K562 (cell line): ENCODE measurements at regions not wholly inside any gene's neighbourhood (a gene's known extent, or its start where the extent isn't known, plus 50 kb on each side); places are given as distances from the start of the nearest gene placed in this dataset.

Experiments used
- C11orf30 ChIP-seq: fragments of 450-650 bp; IDR thresholded peaks from 2 replicates; pipeline ENCODE4 v1.6.1; 2016; ENCODE audit warnings: low read depth, mild to moderate bottlenecking
- ETS2 ChIP-seq: IDR thresholded peaks from 2 replicates; pipeline ENCODE4 v1.6.1; 2016; ENCODE audit warnings: borderline replicate concordance, missing genetic modification characterization, mild to moderate bottlenecking, moderate library complexity, missing compliant biosample characterization; ENCODE audit not compliant: poor library complexity, severe bottlenecking
- KHSRP ChIP-seq: fragments of 450-650 bp; IDR thresholded peaks from 2 replicates; pipeline ENCODE4 v1.6.1; 2017
- MAFG ChIP-seq: fragments of 450-650 bp; conservative IDR thresholded peaks from 2 replicates; pipeline ENCODE4 v1.6.1; 2016; ENCODE audit warnings: missing genetic modification characterization, missing compliant biosample characterization
- MGA ChIP-seq: fragments of 450-650 bp; IDR thresholded peaks from 2 replicates; pipeline ENCODE4 v1.6.1; 2016; ENCODE audit warnings: mild to moderate bottlenecking, moderate library complexity
- NCOA4 ChIP-seq: fragments of 450-650 bp; IDR thresholded peaks from 2 replicates; pipeline ENCODE4 v1.6.1; 2018; ENCODE audit warnings: mild to moderate bottlenecking; ENCODE audit not compliant: partially characterized antibody
- NR1H2 ChIP-seq: sonication (generic); formaldehyde crosslinking; IDR thresholded peaks from 2 replicates; pipeline ENCODE4 v1.4.0; 2020; ENCODE audit warnings: mild to moderate bottlenecking, missing genetic modification reagents
- PRMT5 ChIP-seq: sonication (generic); formaldehyde crosslinking; IDR thresholded peaks from 2 replicates; pipeline ENCODE4 v1.5.0; 2020; ENCODE audit warnings: missing genetic modification reagents
- ZNF23 ChIP-seq: fragments of 250-450 bp; sonication (Bioruptor Pico); IDR thresholded peaks from 2 replicates; pipeline ENCODE4 v1.4.0; 2020; ENCODE audit warnings: mild to moderate bottlenecking
- ZNF584 ChIP-seq: fragments of 200-800 bp; sonication (Bioruptor generic); IDR thresholded peaks from 2 replicates; pipeline ENCODE4 v1.6.1; 2016; ENCODE audit warnings: low read depth, mild to moderate bottlenecking, missing genetic modification characterization, missing compliant biosample characterization
- ZNF830 ChIP-seq: fragments of 250-450 bp; sonication (Bioruptor Pico); IDR thresholded peaks from 2 replicates; pipeline ENCODE4 v1.5.0; 2021; ENCODE audit warnings: mild to moderate bottlenecking

GRCh38 chr3:151990696-151991376 lies 117.4 kb downstream of the SUCNR1 start (continued):
- no peak for TF ChIP-seq MGA
- TF ChIP-seq NR1H2 (CRISPR knock-in tag), result no peak
- no peak for TF ChIP-seq PRMT5 (CRISPR knock-in tag)
- no peak for TF ChIP-seq KHSRP
- no peak for TF ChIP-seq ZNF584
- TF ChIP-seq MAFG (tag), result no peak
- TF ChIP-seq ZNF23 (CRISPR knock-in tag), result no peak
- TF ChIP-seq NCOA4, result no peak
- TF ChIP-seq ETS2 (tag), result no peak
- no peak for TF ChIP-seq C11orf30
- TF ChIP-seq ZNF830 (CRISPR knock-in tag), result no peak
